PFSK-1 (cell line): ENCODE measurements at regions not wholly inside any gene's neighbourhood (a gene's known extent, or its start where the extent isn't known, plus 50 kb on each side); places are given as distances from the start of the nearest gene placed in this dataset.

Experiments
- FOXP2 ChIP-seq: optimal IDR thresholded peaks from 2 replicates; pipeline ENCODE3; 2011; ENCODE audit warnings: borderline replicate concordance, control low read depth, inconsistent platforms; ENCODE audit not compliant: insufficient read depth; ENCODE audit errors: extremely low read length, extremely low read depth
- POLR2AphosphoS5 ChIP-seq: IDR thresholded peaks from 2 replicates; pipeline ENCODE4 v1.6.1; 2012; ENCODE audit warnings: low read depth, mild to moderate bottlenecking, control low read depth, low read length, moderate library complexity
- REST ChIP-seq, 2 experiments: IDR thresholded peaks; 2 replicates each; pipeline versions ENCODE4 v1.6.1 to v1.8.0; 2011 to 2012; ENCODE audit warnings: low read depth in 2 of 2, low read length in 2 of 2, control low read depth in 1 of 2, inconsistent platforms in 1 of 2, mild to moderate bottlenecking in 1 of 2, moderate library complexity in 1 of 2; ENCODE audit not compliant: insufficient read depth in 1 of 2
- SIN3A ChIP-seq: IDR thresholded peaks from 2 replicates; pipeline ENCODE4 v1.6.1; 2012; ENCODE audit warnings: mild to moderate bottlenecking, low read length, moderate library complexity, borderline replicate concordance; ENCODE audit not compliant: insufficient read depth
- TAF1 ChIP-seq: IDR thresholded peaks from 2 replicates; pipeline ENCODE4 v1.6.1; 2012; ENCODE audit warnings: low read length, control low read depth, borderline replicate concordance; ENCODE audit not compliant: insufficient read depth

GRCh38 chr3:153625506-153625905, 463.5 kb downstream of the RAP2B start:
- no peak for TF ChIP-seq TAF1
- TF ChIP-seq POLR2AphosphoS5: no peak
- no peak for TF ChIP-seq SIN3A
- TF ChIP-seq REST (IDR thresholded peaks at IDR 0.05; ENCODE audit: insufficient read depth in 1 of 2, low read depth in 2 of 2, low read length in 2 of 2): no peak
- no peak for TF ChIP-seq FOXP2
